Stimulated activated naive B cell treated with anti-CD40 and anti-IgM and Interleukin-4, amounts not matched to agents 10 μg/mL and 1 μg/mL and 100 μg/mL, for 72 hours (primary cell): ENCODE measurements at regions not wholly inside any gene's neighbourhood (a gene's known extent, or its start where the extent isn't known, plus 50 kb on each side); places are given as distances from the start of the nearest gene placed in this dataset.
A peak's percentile ranks its signal among the peaks of the same experiment; 100 is the strongest.

Source experiments
- ATAC-seq, 2 donors: fragments of 150-1000 bp; cut with Tn5 transposase; replicated peaks; 2 replicates each; pipeline ENCODE4 v1.10.0; 2021; ENCODE audit warnings: moderate library complexity in 1 of 2
- DNase-seq: peaks from one replicate; pipeline ENCODE4 v3.0.0; 2021
- H3K27ac Mint-ChIP-seq: one replicate; pipeline ENCODE4 v1.8.0; 2022; ENCODE audit warnings: mild to moderate bottlenecking, mixed read lengths
- H3K27me3 Mint-ChIP-seq, 2 donors: one replicate each; pipeline ENCODE4 v1.8.0; 2022; ENCODE audit warnings: mixed read lengths in 2 of 2
- H3K36me3 Mint-ChIP-seq, 2 donors: one replicate each; pipeline ENCODE4 v1.8.0; 2022; ENCODE audit warnings: mixed read lengths in 2 of 2, mild to moderate bottlenecking in 1 of 2
- H3K4me1 Mint-ChIP-seq, 2 donors: one replicate each; pipeline ENCODE4 v1.8.0; 2022; ENCODE audit warnings: mixed read lengths in 2 of 2, mild to moderate bottlenecking in 1 of 2
- H3K4me3 Mint-ChIP-seq, 2 donors: one replicate each; pipeline ENCODE4 v1.8.0; 2022; ENCODE audit warnings: mild to moderate bottlenecking in 2 of 2, mixed read lengths in 2 of 2, moderate library complexity in 1 of 2
- H3K9me3 Mint-ChIP-seq, 2 donors: one replicate each; pipeline ENCODE4 v1.8.0; 2022; ENCODE audit warnings: mixed read lengths in 2 of 2, mild to moderate bottlenecking in 1 of 2

DNA sequence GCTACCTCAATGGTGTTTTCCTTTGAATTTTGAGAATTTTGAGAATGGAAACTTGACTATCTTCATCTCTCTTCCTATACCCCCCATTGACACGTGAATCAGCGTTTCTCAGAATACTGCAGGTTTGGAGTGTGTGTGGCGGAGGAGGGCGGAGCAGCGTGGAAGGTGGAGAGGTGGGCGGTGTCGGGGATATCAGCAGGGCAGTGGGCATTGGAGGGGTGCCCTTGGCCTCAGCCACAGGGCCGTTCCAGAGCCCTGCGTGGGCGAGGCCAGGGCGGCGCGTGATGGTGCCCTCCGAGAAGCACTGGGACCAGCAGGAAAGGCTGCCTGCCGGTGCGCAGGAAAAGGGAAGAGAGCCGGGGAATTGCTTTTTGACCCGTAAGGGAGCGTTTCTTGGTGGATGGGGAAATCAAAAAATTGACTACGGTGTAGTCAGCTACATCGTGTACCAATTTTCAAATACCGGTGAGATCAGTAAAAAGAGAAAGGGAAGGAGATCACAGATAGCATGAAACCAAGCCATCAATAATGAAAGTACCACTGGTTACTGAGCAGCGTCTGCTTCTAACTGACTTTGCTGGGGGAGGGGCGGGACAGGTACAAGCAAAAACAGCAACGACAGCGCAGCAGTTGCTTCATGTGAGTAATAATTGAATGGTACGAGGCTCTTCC lies 82.7 kb upstream of the DUSP22 start:
- ATAC-seq (peak; percentile 60 to 73), DNase-seq (no peak)
- peaks cover 0 to 7% of the 10 kb centered on the region in 2 donors for H3K9me3 Mint-ChIP-seq
- H3K4me1 Mint-ChIP-seq = peaks cover 48 to 50% of the 10 kb centered on the region in 2 donors
- peak overlapping the region; percentile 66 to 73 for H3K4me3 Mint-ChIP-seq
- H3K27ac Mint-ChIP-seq = peak overlapping the region; percentile 90
- peaks cover 7% of the 10 kb centered on the region in 2 donors for H3K27me3 Mint-ChIP-seq
- peaks cover 0 to 3% of the 10 kb centered on the region in 2 donors for H3K36me3 Mint-ChIP-seq

DNA sequence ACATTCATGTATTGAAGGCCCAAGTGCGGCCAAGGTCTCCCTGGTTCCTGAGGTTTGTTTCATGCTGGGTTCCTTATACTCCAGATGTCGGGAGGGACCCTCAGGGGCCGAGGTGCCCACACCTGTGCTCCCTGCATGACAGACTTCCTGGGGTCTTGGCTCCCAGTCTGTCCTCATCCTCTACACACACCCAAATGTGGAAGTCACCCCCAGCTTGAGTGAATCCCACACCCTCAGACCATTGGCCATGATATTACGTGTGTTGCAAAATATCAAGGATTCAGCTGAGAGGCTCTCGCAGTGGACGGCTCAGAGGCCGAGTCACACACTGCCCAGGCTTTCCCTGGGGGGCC lies 82.2 kb upstream of the DUSP22 start:
- peaks cover 0 to 3% of the 10 kb centered on the region in 2 donors for H3K36me3 Mint-ChIP-seq
- H3K9me3 Mint-ChIP-seq = peaks cover 0 to 7% of the 10 kb centered on the region in 2 donors
- H3K4me1 Mint-ChIP-seq = peaks cover 52 to 53% of the 10 kb centered on the region in 2 donors
- DNase-seq = no peak
- peak overlapping the region; percentile 90 for H3K27ac Mint-ChIP-seq
- peaks cover 7% of the 10 kb centered on the region in 2 donors for H3K27me3 Mint-ChIP-seq
- H3K4me3 Mint-ChIP-seq = peak overlapping the region; percentile 66 to 73
- ATAC-seq = no peak

DNA sequence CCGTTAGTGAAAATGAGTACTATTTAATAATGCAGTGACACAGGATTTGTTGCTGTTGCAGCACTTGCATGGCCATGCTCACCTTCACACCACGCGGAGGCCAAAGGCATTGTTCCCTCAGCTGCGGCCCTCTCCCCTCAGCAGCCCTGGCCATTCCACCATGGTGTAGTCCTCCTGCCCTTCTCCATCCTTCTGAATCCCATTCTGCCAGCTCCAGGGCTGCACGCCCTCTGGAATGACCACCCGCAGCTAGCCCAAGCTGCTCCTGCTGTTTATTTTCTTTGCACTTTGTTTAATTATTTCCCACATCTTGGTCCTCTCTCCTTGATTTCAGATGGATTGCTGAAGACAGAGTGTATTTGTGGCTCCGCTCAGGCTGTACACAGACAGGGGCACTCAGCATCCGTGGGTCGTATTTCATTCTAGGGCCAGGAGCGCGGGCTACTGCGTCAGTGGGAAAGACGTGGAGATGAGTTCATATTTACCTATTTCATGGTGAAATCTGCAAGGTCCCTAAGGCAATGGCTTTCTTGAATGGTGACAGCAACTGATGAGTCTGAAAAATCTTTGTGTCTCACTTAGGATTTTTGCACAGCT lies 81.4 kb upstream of the DUSP22 start:
- ATAC-seq (no peak), DNase-seq (no peak)
- H3K27me3 Mint-ChIP-seq = peaks cover 7% of the 10 kb centered on the region in 2 donors
- H3K4me3 Mint-ChIP-seq = no peak overlapping the region
- peaks cover 0 to 3% of the 10 kb centered on the region in 2 donors for H3K36me3 Mint-ChIP-seq
- H3K27ac Mint-ChIP-seq = no peak overlapping the region
- peaks cover 58 to 60% of the 10 kb centered on the region in 2 donors for H3K4me1 Mint-ChIP-seq
- H3K9me3 Mint-ChIP-seq = peaks cover 0 to 7% of the 10 kb centered on the region in 2 donors

DNA sequence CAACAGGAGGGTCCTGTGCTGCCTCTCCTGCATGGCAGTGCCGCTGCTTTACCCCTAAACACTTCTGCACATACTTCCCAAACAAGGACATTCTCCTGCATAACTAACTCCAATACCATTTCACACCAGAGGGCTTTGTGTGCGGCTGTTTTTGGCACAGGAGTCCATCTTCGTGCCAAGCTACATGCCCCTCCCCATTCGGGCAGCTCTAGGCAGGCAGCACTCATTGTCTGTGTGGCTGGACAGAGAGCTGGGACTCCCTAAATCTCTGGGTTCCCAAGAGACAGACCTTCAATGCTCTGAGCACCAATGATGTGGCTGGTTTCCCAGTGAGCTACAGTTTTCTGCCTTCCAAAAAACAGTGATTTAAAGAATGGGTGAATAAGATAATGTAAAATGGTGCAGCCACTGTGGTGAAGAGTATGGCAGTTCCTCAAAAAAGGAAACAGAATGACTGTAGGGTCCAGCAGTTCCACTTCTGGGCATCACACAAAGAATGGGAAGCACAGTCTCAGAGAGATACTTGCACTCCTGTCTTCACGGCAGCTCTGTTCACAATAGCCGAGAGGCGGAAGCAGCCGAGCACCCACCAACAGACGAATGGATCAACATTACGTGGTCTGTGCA lies 80.3 kb upstream of the DUSP22 start:
- Mint-ChIP-seq H3K4me3 (no peak overlapping the region), H3K27me3 (peaks cover 7% of the 10 kb centered on the region in 2 donors), H3K27ac (no peak overlapping the region), H3K9me3 (peaks cover 0 to 7% of the 10 kb centered on the region in 2 donors), H3K4me1 (peaks cover 60 to 66% of the 10 kb centered on the region in 2 donors), H3K36me3 (peaks cover 0 to 3% of the 10 kb centered on the region in 2 donors)
- DNase-seq (no peak), ATAC-seq (no peak)

DNA sequence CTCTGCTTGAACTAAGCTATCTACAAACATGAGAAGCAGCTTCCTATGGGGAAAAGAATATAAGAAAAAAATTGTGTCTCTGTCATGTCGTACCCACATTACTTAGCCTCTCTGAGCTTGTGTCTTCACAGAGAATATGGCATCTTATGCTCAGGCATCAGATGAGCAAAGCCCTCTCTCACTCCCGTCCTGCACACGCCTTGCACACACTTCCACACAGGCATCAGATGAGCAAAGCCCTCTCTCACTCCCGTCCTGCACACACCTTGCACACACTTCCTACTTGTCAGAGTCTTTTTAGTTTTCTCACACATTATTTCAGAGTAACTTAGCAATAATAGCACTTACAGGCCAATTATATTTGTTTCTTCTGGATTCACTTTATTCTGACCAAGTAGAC lies 79.0 kb upstream of the DUSP22 start:
- Mint-ChIP-seq H3K9me3 (peaks cover 3 to 11% of the 10 kb centered on the region in 2 donors), H3K4me3 (no peak overlapping the region), H3K27me3 (peaks cover 7% of the 10 kb centered on the region in 2 donors), H3K4me1 (peaks cover 68 to 75% of the 10 kb centered on the region in 2 donors), H3K36me3 (peaks cover 0 to 3% of the 10 kb centered on the region in 2 donors), H3K27ac (peak overlapping the region; percentile 4)
- ATAC-seq (no peak), DNase-seq (no peak)

DNA sequence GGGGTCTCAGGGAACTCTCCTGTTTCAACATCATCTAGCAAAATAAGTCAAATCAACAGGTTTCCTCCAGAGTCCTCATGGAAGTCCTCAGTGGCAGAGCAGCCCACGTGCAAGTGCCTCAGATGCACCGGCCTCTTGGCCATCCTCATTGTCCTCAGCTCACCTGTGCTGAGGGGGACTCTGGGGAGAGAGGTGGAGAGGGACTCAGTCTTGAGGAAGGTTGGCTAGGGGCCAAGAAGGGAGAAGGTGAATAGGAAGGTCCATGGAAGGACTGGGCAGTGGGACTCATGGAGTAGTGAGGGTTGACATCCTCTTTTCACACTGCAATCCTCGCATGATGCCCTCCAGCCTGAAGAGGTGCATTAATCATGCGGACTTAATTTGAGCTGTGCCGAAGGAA lies 77.9 kb upstream of the DUSP22 start:
- DNase-seq (no peak), ATAC-seq (no peak)
- Mint-ChIP-seq H3K4me3 (no peak overlapping the region), H3K27ac (no peak overlapping the region), H3K4me1 (peaks cover 65 to 75% of the 10 kb centered on the region in 2 donors), H3K36me3 (peaks cover 0 to 3% of the 10 kb centered on the region in 2 donors), H3K27me3 (peaks cover 7% of the 10 kb centered on the region in 2 donors), H3K9me3 (peaks cover 3 to 11% of the 10 kb centered on the region in 2 donors)

DNA sequence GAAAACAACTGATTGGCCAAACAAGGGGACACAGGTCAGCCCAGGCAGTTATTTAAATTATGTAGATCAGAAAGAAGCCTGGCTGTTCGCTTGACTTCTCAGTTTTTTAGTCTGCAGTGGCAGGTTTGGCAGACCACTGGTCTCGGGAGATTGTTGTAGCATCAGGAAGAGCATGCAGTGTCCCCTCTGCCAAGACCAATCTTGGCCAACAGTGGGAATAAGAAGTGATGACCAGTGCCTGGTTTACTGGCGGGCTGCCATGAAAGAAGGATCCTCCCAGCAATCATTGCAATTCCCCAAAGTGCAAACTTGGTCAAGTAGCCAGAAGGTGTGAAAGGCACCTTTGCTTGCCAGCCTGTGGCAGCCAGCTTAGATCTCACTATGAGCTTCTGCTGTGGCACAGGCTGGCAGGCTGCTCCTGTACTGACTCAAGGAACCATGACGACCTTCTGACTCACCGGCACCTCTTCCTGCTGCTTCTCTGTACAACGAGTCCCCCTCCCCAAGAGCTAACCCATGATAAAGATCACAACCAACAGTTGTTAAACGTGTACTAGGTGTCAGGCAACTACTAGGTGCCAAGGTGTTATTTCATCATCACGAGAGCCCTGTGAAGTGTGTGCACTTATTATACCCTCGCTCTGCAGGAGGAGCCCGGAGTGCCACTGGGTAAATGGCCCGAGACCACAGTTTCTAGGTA lies 76.8 kb upstream of the DUSP22 start:
- DNase-seq (no peak), ATAC-seq (no peak)
- Mint-ChIP-seq H3K9me3 (peaks cover 3 to 11% of the 10 kb centered on the region in 2 donors), H3K4me1 (peaks cover 60 to 72% of the 10 kb centered on the region in 2 donors), H3K27me3 (peaks cover 6% of the 10 kb centered on the region in 2 donors), H3K27ac (no peak overlapping the region), H3K4me3 (no peak overlapping the region), H3K36me3 (peaks cover 0 to 3% of the 10 kb centered on the region in 2 donors)

DNA sequence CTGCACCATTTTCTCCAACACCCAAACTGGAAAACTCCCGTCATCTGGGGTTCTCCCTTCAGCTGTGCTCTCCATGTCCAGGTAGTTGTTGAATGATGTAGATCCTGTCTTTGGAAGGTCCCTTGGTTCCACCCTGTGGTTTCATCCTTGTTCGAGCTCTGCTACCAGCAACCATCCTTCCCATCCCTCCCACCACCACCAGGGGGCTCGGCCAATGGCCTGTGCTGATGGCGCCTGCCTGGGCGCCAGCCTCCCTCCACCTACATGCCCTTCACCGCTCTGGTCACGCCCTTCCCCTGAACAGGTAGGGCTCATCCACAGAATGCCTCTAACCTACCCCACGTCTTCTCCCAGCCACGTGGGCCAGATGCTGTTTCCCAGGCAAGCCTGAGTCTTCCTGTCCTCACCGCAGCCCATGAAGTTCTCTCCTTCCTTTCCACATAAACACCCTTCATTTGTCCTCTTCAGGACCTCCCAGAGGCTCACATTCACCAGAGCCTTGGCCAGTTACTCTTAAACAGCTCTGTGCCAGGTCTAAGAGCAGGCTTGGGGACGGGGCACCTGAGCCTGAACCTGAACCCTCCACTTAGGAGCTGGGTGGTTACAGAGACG lies 75.1 kb upstream of the DUSP22 start:
- H3K27me3 Mint-ChIP-seq = no peaks in the 10 kb centered on the region

DNA sequence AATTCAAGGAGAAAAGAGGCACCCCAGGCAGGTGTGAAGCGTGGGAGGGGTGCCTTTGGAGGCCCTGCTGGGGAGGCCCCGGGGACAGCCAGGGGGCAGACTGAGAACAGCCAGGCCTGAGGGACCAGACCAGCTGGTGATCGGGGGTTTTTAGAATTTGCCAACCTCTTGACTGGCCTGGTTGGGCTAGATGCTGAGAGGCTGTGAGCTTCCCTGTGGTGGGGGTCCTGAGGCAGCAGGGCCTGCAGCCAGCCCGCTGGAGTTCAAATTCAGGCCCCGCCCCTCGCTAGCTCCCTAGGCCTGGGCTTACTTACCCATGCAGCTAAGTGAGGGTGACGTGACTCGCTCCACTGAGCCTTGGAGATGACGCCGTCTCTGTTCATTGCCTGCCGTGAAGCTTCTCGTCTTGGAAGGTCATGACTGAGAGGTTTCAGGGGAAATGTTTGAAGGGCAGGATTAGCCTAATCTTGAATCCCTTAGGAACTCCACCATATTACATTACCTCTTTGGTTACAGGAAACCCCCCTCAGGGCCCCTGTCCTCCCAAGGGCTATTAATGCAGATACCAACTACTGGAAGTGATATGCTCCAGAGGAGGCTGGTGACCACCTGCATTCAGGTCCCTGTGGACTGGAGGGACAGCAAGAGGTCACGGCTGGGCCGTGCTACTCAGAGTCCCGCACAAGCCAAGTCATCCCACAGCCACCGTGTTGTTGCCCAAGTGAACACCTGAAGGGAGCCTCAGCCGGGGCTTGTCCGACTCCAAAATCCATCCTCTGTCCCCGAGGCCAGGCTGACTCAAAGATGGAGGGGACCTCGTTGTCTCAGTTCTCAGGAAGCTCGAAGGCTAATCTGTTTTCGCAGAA lies 73.9 kb upstream of the DUSP22 start:
- peak; percentile 79 for DNase-seq
- peak overlapping the region; percentile 95 for H3K27ac Mint-ChIP-seq
- peak overlapping the region; percentile 59 to 60 for H3K4me3 Mint-ChIP-seq
- no peaks in the 10 kb centered on the region for H3K27me3 Mint-ChIP-seq
- peaks cover 0 to 3% of the 10 kb centered on the region in 2 donors for H3K36me3 Mint-ChIP-seq
- peaks cover 50 to 76% of the 10 kb centered on the region in 2 donors for H3K4me1 Mint-ChIP-seq
- peaks cover 3 to 8% of the 10 kb centered on the region in 2 donors for H3K9me3 Mint-ChIP-seq
- peak; percentile 79 to 81 for ATAC-seq

More for the DNA sequence above, 75.1 kb upstream of the DUSP22 start:
- Mint-ChIP-seq H3K9me3 (peaks cover 3 to 11% of the 10 kb centered on the region in 2 donors), H3K36me3 (peaks cover 0 to 3% of the 10 kb centered on the region in 2 donors), H3K27ac (peak overlapping the region; percentile 95), H3K4me1 (peaks cover 57 to 80% of the 10 kb centered on the region in 2 donors), H3K4me3 (peak overlapping the region in 1 of 2 donors; percentile 59)
- DNase-seq = no peak
- ATAC-seq = no peak

DNA sequence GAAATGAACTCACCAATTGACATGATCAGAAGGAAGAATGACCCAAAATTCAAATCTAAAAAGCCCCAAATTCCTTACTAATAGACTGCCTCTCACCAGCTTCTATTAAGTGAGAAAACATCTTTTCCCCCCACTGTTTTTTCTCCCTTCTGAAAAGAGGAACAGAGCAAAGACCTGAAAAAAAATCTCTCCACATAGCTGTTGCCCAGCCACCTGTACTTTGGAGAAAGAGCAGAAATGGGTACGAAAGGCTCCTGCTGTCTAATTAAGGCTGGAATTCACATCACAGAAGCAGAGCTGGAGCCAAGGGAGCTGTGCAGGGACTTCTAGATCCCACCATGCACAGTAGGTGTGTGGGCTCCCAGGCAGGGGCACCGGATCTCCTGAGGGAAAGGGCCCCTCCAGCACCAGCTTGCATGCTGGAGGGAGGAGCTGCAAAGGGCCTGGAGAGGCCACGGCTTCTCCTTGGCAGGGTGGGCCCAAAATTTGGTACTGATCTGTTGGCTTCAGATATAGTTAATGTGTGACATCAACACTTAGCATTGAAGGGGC lies 73.2 kb upstream of the DUSP22 start:
- H3K27me3 Mint-ChIP-seq = no peaks in the 10 kb centered on the region
- peak overlapping the region; percentile 59 to 60 for H3K4me3 Mint-ChIP-seq
- ATAC-seq = peak; percentile 60 to 61

DNA sequence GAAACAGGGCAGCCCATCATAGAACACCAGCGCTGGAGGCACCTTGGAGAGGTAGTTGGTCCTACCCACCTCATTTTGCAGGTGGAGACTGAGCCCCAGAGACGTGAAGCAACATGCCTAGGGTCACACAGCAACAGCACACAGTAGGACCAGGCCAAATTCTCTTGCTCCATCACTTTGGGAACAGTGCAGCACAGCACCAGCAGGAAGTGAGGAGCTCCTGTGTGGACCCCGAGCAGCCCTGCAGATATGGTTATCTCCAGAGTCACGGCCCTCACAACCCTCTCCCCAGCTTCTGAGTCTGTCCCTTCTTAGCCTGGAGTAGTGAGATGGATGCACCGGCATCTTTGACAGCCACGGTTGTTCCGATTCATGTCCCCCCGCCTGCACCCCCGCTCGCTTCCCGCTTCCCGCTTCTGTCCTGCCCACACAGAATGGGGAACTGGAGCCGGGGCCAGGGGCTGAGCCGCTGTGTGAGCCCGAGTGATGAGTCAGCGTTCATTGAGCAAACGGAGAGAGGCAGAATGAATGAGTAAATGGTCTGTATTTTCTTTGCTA lies 72.6 kb upstream of the DUSP22 start:
- H3K9me3 Mint-ChIP-seq = peaks cover 3 to 4% of the 10 kb centered on the region in 2 donors
- H3K27ac Mint-ChIP-seq = peak overlapping the region; percentile 95
- peaks cover 54 to 83% of the 10 kb centered on the region in 2 donors for H3K4me1 Mint-ChIP-seq
- peak in 1 of 2 donors; percentile 8 for ATAC-seq
- DNase-seq = no peak
- H3K27me3 Mint-ChIP-seq = no peaks in the 10 kb centered on the region
- no peaks in the 10 kb centered on the region for H3K36me3 Mint-ChIP-seq
- peak overlapping the region; percentile 58 to 60 for H3K4me3 Mint-ChIP-seq

More for the DNA sequence above, 73.2 kb upstream of the DUSP22 start:
- Mint-ChIP-seq H3K27ac (peak overlapping the region; percentile 95), H3K36me3 (no peaks in the 10 kb centered on the region), H3K4me1 (peaks cover 52 to 77% of the 10 kb centered on the region in 2 donors), H3K9me3 (peaks cover 3 to 4% of the 10 kb centered on the region in 2 donors)
- no peak for DNase-seq

DNA sequence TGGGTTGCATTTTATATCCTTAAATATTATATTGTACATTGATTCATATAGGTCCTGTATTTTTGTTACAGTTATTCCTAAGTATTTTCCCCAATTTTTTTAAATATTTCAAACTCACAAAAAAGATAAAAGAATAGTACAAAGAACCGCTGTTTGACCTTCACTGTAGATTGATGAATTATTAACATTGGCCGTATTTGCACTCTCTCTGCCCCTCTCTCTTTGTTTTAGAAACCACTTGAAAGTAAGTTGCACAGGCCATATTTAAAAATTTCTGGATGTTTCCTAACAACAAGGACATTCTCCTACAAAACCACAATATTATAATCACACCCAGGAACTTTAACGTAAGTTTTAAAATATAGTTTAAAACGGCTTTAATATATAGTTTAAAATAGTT lies 72.0 kb upstream of the DUSP22 start:
- ATAC-seq (no peak), DNase-seq (no peak)
- H3K9me3 Mint-ChIP-seq = peaks cover 3 to 4% of the 10 kb centered on the region in 2 donors
- H3K27ac Mint-ChIP-seq = no peak overlapping the region
- no peak overlapping the region for H3K4me3 Mint-ChIP-seq
- H3K27me3 Mint-ChIP-seq = no peaks in the 10 kb centered on the region
- no peaks in the 10 kb centered on the region for H3K36me3 Mint-ChIP-seq
- peaks cover 54 to 84% of the 10 kb centered on the region in 2 donors for H3K4me1 Mint-ChIP-seq
